Thyroid gland (tissue), 4 donors: ENCODE measurements at regions not wholly inside any gene's neighbourhood (a gene's known extent, or its start where the extent isn't known, plus 50 kb on each side); places are given as distances from the start of the nearest gene placed in this dataset.
A peak's percentile ranks its signal among the peaks of the same experiment; 100 is the strongest.

Source experiments
- DNase-seq, 2 donors: peaks; one replicate each; pipeline ENCODE4 v3.0.0-alpha.2; 2019
- H3K27ac ChIP-seq, 3 donors: fragments of 200-600 bp; sonication (generic); 1 replicate in 2 of 3; 2 replicates in 1 of 3; pipeline ENCODE4 v1.5.1; 2016 to 2019; ENCODE audit warnings: mild to moderate bottlenecking in 1 of 3, moderate library complexity in 1 of 3
- H3K27me3 ChIP-seq: fragments of 200-600 bp; sonication (generic); one replicate; pipeline ENCODE4 v1.5.1; 2019
- H3K36me3 ChIP-seq, 2 donors: fragments of 200-600 bp; sonication (generic); one replicate each; pipeline ENCODE4 v1.5.1; 2016 to 2019
- H3K4me1 ChIP-seq, 2 donors: fragments of 200-600 bp; sonication (generic); one replicate each; pipeline ENCODE4 v1.5.1; 2017 to 2019
- H3K4me3 ChIP-seq, 3 donors: fragments of 200-600 bp; sonication (generic); replicated peaks in 1 of 3; 1 replicate in 2 of 3; 2 replicates in 1 of 3; pipeline ENCODE4 v1.5.1; 2016; ENCODE audit warnings: mild to moderate bottlenecking in 1 of 3
- H3K9me3 ChIP-seq: fragments of 200-600 bp; sonication (generic); one replicate; pipeline ENCODE4 v1.5.1; 2017
- CTCF ChIP-seq, 6 experiments: fragments of 200-600 bp in 3 of 6; fragments of 450-650 bp in 3 of 6; sonication (generic) in 3 of 6; IDR thresholded peaks; one replicate each; pipeline ENCODE4 v1.5.1; 2016 to 2019; ENCODE audit warnings: antibody characterized with exemption in 6 of 6, mild to moderate bottlenecking in 2 of 6, inconsistent platforms in 1 of 6, moderate library complexity in 1 of 6
- POLR2A ChIP-seq, 2 donors: fragments of 450-650 bp; IDR thresholded peaks; one replicate each; pipeline ENCODE4 v1.6.1; 2017; ENCODE audit warnings: antibody characterized with exemption in 2 of 2, mild to moderate bottlenecking in 2 of 2, moderate library complexity in 1 of 2
- WGBS, 2 donors: methylation state at CpG; one replicate each; pipeline ENCODE4 v1.1.5; 2017; 5-methylcytosine and 5-hydroxymethylcytosine counted together
- intact Hi-C: fragments of 100-400 bp; cut with DNase I; formaldehyde crosslinking; loops from one replicate; pipeline ENCODE4 v1.15.1; 2023

- H3K9me3 ChIP-seq: no peaks in the 10 kb centered on the region
- no peak for TF ChIP-seq POLR2A (IDR thresholded peaks at IDR 0.05)
- no peak for TF ChIP-seq CTCF (IDR thresholded peaks at IDR 0.05)
- peaks cover 0 to 33% of the 10 kb centered on the region in 2 donors for H3K4me1 ChIP-seq
- H3K4me3 ChIP-seq: no peak overlapping the region
- no peaks in the 10 kb centered on the region for H3K27me3 ChIP-seq
- H3K27ac ChIP-seq: no peak overlapping the region
- DNase-seq: peak; percentile 55 to 60
- 79 to 85% methylated on average over 12 of the region's 12 CpGs for WGBS, 2 donors
- H3K36me3 ChIP-seq: no peaks in the 10 kb centered on the region
- intact Hi-C loops: no loop called here
These were observed 150.7 kb upstream of the TLE3 start for GRCh38 chr15:70248116-70249025.

DNA sequence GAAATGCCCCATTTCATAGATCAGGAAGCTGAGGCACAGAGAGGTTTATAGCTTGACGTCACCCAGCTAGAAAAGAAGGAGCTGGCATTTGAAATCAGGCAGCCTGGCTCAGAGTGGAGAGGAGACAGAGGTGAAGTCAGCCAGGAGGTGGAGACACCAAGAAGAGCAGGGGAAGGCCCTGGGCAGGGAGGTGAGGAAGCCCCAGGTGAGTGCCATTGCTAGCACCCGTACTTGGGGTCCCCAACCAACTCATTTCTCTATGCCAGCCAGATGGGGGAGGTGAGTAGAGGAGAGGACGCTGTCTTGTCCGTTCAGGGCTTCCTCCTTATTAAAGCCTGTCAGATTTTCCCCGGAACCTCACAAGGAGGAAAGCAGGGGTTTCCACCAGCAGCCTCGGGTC is 149.6 kb upstream of the TLE3 start:
- Histone ChIP-seq H3K36me3 (no peaks in the 10 kb centered on the region), H3K27ac (no peak overlapping the region), H3K9me3 (no peaks in the 10 kb centered on the region), H3K4me3 (no peak overlapping the region), H3K27me3 (no peaks in the 10 kb centered on the region), H3K4me1 (peaks cover 0 to 37% of the 10 kb centered on the region in 2 donors)
- intact Hi-C loops: no loop called here
- 86 to 100% methylated on average over 3 to 6 of the region's 6 CpGs for WGBS, 2 donors
- no peak for DNase-seq
- TF ChIP-seq POLR2A (IDR thresholded peaks at IDR 0.05) (no peak), CTCF (IDR thresholded peaks at IDR 0.05) (no peak)

GRCh38 chr15:70246623-70247220 is 149.0 kb upstream of the TLE3 start:
- no peak for TF ChIP-seq CTCF (IDR thresholded peaks at IDR 0.05)
- TF ChIP-seq POLR2A (IDR thresholded peaks at IDR 0.05): no peak
- Histone ChIP-seq H3K27me3 (no peaks in the 10 kb centered on the region), H3K9me3 (no peaks in the 10 kb centered on the region), H3K4me3 (no peak overlapping the region), H3K27ac (no peak overlapping the region), H3K36me3 (no peaks in the 10 kb centered on the region), H3K4me1 (peaks cover 0 to 33% of the 10 kb centered on the region in 2 donors)
- intact Hi-C loops: no loop called here
- DNase-seq: no peak
- WGBS, 2 donors: 93 to 94% methylated on average over 5 to 7 of the region's 8 CpGs

GRCh38 chr15:70245932-70246622 is 148.4 kb upstream of the TLE3 start:
- Histone ChIP-seq H3K4me3 (no peak overlapping the region), H3K27ac (no peak overlapping the region), H3K36me3 (no peaks in the 10 kb centered on the region), H3K27me3 (no peaks in the 10 kb centered on the region), H3K4me1 (peaks cover 0 to 27% of the 10 kb centered on the region in 2 donors), H3K9me3 (no peaks in the 10 kb centered on the region)
- 84 to 89% methylated on average over 3 to 12 of the region's 12 CpGs for WGBS, 2 donors
- TF ChIP-seq CTCF (IDR thresholded peaks at IDR 0.05): no peak
- no peak for TF ChIP-seq POLR2A (IDR thresholded peaks at IDR 0.05)
- DNase-seq: no peak
- intact Hi-C loops: no loop called here
